Fibroblast of skin of abdomen (primary cell): ENCODE measurements at regions not wholly inside any gene's neighbourhood (a gene's known extent, or its start where the extent isn't known, plus 50 kb on each side); places are given as distances from the start of the nearest gene placed in this dataset.
A peak's percentile ranks its signal among the peaks of the same experiment; 100 is the strongest.

Experiments used
- DNase-seq: peaks from one replicate; pipeline ENCODE4 v3.0.0-alpha.2; 2013

DNA sequence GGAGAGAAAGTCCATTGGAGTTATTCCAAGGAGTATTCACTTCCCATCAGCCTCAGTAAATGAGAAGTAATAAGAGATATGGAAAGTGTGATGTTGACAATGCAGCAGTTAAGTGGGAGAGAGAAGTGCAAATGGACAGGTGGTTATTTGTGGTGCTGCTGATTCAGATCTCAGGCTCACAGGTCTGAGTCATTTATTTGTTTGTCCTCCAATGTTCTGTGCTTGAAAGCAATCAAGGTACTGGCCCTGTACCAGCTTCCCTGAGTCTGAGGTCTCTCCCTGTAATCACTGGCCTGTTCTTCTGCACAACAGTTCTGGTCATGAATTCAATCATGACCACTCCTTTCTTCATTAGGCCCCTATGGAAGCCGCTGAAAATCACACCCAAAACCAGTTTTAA lies 827.7 kb downstream of the MAFB start:
- no peak for DNase-seq

DNA sequence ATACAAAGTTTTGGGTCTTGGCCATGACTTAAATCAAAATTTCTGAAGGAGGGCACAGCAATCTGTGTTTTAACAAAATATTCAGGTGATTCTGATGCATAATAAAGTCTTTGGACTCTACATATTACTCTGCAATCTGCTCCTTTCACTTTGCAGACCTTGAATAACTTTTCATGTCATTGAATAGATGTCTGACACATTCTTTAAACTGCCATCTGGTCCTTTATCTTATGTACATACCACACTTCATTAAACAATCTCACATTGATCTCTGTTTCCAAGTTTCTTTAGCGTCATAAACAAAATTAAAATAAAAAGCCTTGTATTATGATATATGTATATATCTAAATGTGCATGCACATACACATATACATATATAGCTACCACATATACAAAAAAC lies 831.2 kb downstream of the MAFB start:
- DNase-seq, result no peak

DNA sequence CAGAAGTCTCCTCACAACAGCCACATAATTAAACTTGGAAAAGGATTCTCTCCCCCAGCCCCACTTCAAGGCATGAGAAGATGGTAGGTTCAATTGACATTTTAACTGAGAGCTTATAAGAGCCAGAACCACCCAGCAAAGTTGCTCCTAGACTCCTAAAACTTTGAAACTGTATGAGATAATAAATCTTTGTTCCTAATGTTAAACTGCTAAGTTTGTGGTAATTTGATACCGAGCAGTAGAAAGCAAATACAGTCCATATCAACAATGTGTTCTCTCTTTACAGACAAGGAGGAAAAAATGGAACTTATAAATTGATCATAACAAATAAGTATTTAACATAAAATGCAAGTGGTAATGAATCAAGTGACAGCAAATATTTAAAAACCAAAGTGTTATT lies 831.8 kb downstream of the MAFB start:
- no peak for DNase-seq

DNA sequence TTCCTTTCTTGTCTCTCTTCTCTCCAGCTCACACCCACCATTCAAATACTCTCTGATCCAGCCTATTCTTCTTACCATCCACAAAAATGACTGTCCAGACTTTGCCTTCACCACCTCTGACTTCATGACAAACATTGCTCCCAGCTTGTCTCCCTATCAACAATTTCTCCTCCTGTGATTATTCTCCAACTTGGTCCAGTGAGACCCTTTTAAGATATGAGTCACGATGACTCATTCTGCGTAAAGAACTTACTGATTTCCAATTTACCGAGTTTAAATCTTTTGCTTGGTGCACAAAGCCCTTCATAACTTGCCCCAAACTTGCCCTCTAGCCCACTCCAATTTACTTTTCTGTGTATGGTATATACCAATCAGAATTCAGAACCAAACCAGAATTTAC lies 833.2 kb downstream of the MAFB start:
- no peak for DNase-seq

DNA sequence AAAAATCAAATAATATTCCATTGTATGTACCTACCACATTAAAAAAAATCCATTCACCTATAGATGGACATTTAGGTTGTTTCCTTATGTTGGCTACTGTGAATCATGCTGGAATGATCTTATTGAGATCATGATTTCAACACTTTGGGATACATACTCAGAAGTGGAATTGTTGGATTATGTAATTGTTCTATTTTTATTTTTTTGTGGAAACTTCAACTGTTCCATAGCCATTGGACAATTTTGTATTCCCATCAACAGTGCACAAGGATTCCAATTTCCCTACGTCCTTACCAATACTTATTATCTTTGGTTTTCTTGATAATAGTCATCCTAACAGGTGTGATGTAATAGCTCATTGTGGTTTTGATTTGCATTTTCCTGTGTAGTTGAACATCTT lies 834.0 kb downstream of the MAFB start:
- no peak for DNase-seq

DNA sequence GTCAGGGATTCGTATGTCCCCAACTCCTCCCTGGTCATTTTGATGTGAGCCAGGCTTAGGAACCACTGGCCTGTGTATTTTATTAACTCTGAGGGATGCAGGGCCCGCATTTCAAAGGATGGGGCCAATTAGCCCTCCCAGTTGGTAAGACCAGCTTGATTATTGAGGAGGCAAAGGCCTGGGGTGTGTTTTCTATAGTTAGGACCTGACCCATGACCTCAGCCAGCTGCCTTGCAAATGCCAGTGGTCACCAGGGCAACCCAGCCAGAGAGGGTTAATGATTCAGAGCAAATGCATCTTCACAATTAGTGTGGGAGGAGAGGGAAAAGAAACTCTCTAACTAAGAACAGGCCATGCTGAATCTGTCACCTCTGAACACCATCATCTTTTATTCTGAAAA lies 835.4 kb downstream of the MAFB start:
- peak; percentile 83 for DNase-seq

DNA sequence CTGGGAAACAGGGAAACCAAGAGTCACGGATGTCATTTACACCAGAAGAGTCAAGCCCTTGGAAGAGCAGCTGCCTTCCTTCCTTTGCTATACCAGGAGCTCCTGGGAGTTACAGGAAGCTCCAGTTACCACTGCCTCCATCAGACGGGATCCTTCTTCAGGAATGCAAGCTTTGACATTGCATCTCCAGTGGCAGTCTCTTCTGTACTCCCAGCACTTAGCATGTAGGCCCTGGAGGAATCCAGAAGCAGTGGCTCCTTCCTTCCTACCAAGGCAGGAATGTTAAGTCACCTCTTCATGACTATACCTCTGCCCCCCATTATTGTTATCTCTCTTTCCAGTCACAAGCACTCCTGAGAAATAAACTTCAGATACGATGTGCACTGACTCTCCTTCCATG lies 836.0 kb downstream of the MAFB start:
- DNase-seq, result no peak

DNA sequence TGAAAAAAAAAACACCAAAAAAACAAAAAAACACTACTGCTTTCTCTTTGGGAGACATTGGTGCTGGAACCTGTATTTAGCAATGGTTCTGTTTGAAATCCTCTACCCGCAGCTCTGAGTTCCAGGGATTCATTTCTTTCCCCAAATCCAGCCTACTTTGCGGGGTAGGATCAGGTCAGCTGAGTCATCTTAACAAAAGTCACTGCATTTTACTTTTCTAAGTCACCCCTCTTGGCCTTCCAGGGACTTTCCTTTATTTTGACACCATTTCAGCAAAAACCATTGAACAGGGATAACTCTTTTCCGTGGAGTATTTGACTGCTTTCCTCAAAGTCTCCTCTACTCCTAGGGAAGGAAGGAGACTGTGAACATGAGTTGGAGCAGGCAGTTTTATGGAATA lies 837.6 kb downstream of the MAFB start:
- DNase-seq, result peak; percentile 79

DNA sequence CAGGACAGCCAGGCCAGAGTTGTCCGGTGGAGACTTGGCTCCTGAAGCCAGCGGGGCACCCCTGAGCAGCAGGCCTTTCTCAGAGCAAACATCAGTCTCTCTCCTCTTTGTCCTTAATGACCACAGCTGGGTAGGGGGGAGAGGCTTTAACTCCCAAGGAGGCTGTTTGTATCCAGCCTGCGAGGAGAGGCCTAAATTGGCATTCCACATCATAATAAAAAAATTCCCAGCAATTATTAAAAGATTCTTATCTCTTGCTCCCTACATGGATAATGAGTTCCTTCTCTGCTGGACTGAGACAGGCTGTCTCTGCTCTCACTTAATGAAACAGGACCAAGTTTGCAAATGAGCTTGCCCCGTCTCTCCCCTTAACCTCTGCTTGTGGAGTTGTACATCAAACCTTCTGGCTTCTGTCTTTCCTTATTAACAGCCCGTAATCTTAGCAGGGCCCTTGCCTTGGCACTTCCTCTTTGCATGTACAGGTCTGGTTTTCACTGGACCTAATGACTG lies 838.2 kb downstream of the MAFB start:
- peak; percentile 39 for DNase-seq

DNA sequence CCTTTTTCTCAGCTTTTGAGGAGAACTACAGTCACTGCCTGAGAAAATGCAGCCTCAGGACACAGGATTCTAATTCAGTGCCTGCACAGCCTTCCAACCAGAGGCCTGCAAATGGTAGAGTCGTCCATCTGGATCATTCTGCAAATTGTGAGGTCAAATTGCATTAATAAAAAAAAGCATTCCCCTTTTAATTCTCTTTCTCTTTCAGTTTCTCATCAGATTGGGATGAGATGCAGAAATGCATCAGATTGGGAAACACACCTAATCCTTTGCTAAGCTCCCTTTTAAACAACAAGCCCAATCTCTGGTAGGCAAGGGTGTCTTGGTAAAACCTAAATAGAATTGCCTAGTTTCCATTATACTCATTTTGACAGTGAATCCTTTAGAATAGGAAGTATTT lies 838.8 kb downstream of the MAFB start:
- DNase-seq, result no peak

DNA sequence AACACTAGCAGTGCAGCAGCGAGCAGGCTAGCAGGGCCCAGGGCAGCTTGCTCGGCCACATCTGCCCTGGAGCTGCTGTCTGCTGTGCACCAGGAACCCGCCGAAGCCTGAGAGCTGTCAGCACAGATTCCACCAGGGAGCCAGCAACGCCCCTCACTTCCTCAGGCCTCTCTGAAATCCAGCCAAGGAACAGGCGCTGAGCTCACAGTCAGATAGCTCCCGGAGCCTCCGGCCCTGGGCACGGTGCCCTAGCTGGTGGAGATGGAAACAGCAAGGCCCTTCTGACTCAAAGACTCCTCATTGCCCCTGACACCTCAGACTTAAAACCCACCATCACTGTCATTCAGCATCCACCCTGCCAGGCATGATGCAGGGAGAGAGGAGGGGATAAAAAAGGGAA lies 839.4 kb downstream of the MAFB start:
- DNase-seq, result peak; percentile 95

DNA sequence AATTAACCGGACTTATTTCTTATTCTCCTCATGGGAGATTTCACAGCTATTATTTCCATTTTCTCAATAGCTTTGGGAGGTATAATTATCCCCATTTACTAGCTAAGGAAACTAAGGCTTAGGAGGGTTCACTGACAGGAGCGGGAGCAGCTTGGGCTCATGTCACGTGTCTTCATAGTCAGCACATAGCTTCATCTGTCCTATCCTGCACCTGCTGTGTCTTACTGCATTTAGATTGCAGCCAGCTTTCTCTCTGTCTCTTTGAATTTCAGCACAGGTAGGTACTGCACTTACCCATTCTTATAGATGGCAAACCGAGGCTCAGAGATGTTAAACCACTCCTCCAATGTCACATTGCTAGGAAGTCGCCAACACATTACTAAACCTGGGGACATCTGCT lies 839.9 kb downstream of the MAFB start:
- DNase-seq, result no peak

DNA sequence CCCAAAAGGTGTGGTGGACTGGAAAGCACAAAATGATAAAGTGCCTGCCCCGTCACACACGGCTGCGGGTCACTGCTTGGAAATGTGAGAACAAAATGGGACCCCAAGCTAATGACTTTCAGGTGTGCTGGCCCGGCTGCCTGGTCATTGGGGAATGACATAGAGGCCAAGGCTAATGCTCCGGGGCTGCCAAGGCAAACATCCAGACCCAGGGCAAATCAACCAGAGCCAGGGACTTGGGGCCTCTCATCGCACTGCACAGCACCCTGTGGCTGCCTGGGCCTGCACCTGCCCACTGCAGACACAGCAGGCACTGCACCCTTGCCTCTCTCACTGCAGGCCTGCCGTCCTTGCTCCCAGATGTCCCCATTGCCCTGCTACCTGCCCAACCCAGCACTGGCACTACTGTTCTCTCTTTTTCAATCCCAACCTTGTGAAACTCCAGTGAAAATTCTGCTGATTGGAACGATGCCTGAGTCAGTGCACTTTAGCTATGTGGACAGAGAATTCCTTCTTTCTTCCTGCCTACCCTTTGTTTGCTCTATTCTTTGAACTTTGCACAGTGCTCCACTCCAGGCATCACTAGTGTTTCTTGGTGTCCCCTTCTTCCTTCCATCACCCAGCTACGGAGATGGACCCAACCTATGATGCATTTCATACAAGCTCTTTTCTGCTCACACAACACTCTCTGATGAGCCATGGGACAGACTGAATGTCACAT lies 849.5 kb downstream of the MAFB start:
- DNase-seq, result no peak

DNA sequence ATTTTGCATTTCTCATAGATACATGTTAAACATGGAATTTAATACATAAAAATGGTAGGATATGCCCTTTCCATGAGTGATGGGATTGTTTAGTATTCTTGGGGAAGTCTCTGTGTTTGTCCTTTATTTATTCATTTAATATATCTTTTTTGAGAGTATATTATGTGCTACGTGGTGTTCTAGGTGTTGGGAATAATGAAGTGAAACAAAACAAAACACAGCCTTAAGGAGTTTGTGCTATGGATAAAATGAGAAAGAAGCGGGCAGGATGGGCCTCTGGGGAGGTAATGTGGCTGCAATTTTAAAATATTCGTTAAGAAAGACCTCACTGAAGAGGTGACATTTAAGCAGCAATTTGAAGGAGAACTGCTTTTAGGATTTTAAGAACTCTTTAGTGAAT lies 851.5 kb downstream of the MAFB start:
- DNase-seq, result no peak

DNA sequence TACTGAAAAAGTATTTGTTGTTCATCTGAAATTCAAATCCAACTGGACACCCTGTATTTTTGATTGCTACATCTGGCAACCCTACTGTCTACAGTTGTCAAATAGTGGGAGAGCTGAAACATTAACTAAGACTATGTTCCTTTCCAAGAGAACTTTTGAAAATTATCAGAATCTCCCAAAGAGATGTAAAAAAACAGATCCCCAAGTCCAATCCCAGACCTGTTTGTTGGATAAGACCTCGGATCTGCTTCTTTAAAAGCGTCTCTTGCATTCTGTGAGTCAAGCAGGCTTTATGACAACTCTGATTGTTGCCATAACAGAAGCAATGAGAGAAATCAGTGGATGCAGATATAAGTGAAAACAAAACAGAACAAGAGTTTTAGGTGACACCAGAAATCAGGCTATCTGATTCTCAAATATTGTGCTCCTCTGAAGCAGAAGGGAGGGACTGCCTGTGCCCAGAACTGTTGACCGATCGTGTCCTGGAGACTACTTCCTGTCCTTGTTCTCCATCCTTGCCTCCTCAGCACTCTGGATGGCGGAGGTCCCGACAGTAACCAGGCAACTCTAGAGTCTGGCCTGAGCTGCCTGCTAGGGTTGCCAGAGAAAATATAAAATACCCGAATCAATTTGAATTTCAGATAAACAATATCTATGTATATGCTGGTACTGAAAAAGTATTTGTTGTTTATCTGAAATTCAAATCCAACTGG lies 853.8 kb downstream of the MAFB start:
- no peak for DNase-seq

DNA sequence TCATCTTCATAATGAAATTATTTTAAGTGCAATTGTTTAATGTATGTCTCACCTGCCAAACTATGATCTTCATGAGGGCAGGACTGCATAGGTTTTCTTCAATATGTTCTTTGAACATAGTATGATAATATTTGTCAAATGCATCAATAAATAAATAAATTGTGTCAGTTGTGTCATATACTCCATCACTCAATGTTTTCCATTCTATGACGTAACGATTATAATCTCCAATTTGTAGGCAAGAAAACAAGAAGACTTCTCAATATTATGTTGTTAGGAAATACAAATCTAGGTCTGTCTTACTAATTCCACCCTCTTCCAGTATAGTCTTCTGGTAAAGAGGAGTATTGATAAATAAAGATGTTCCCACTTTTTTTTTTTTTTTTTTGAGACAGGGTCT lies 858.1 kb downstream of the MAFB start:
- no peak for DNase-seq

DNA sequence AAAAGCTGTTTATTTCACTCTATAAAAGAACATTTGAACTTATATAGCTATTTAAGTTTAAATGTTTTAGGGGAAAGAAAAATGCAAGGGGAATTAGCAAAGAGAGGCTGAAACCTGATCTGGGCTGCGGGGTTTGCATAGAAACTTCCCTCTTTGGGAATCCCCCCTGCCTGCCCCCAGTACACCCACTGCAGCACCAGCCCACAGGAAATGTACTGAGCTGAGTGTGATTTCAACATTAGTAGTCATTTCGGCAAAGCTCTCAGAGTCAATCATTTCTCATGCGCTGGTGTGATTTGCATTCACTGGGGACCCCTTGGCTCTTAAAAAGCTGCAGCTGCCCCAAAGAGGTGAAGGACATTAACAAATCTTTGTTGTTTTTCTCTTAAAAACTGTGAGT lies 859.4 kb downstream of the MAFB start:
- DNase-seq, result peak; percentile 51

DNA sequence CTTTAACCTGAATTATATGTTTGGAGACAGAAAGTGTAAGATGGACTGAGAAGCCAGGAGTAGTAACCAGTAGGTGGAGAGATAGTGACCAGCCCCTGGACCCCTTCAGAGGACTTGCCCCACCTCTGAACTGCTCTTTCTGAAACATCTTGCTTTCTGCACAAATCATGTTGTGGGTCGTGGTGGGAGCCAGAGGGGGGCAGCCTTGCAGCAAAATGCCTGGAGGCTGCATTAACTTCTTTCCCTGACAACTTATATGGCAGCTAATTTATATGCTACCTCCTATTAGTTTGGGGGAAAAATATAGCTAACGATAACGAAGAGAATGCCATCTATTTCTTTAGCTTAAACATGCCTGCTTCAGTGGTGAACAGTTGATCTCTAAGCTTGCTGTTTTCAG lies 859.8 kb downstream of the MAFB start:
- DNase-seq, result peak; percentile 53

DNA sequence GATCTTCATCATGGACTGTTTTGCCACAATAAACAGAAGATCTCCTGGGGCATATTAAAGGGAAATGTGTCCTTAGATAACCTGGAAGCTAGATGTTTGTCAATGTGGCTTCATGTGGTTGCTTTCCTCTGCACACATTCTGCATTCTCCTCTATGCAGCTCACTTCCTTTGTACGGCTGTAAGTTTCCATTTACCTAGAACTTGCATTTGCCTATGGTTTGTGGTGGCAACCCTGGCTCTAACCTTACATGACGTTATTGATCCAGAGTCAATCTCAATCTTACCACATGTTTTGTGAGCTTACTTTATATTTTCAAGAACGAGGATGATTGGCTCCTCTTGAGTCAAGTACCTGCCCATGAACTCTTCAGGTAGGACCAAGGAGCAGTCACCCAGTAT lies 863.1 kb downstream of the MAFB start:
- peak; percentile 42 for DNase-seq

DNA sequence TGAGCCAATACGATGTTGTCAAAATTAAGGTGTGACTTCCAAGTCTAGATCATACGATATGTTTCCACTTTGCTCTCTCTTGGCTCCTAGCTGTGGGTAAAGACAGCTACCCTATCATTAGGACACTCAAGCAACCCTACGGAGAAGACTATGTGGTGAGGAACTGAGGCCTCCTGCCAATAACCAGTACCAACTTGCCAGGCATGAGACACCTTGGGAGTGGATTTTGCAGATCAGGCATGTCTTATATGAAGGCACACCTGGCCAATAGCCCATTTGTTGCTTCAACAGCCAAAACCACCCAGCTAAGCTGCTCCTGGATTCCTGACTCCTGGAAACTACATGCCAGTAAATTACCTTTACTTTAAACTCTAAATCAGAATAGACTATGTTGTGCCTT lies 863.4 kb downstream of the DHX35 start:
- no peak for DNase-seq

DNA sequence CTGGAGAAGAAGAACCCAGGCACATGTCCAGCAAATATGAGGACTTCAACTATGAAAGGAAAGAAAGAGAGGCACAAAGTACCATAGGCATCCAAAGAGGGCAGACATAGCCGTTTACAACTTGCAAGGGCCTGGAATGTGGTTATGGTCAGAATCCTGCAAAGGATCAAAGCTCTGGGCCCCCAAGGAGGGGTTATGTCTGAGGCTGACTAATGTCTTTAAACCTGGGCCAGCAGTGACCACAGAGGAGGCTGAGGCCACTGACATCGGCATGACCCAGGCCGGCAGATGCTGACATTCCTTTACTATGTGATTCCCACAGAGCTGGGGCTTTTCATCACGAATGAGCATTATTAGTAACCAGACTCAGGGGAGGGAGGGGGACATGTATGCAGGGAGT lies 861.1 kb downstream of the DHX35 start:
- peak; percentile 90 for DNase-seq

DNA sequence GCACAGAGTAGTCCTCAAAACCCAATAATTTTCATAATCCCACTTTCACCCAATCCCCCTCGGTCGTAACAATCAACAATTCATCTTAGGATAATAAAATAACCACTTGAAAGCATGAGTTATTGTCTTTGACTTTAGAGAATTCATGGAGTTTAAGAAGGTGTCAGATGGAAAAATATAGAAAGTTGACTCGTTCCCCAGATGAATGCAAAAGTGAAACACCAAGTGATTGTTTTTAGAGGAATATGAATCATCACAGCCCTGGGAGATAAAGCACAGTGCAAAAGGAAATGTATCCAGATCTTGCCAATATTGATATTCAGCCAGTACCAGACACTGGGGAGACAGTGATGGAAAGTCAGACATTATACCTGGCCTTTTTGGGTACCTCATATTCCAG lies 860.5 kb downstream of the DHX35 start:
- DNase-seq, result peak; percentile 61

DNA sequence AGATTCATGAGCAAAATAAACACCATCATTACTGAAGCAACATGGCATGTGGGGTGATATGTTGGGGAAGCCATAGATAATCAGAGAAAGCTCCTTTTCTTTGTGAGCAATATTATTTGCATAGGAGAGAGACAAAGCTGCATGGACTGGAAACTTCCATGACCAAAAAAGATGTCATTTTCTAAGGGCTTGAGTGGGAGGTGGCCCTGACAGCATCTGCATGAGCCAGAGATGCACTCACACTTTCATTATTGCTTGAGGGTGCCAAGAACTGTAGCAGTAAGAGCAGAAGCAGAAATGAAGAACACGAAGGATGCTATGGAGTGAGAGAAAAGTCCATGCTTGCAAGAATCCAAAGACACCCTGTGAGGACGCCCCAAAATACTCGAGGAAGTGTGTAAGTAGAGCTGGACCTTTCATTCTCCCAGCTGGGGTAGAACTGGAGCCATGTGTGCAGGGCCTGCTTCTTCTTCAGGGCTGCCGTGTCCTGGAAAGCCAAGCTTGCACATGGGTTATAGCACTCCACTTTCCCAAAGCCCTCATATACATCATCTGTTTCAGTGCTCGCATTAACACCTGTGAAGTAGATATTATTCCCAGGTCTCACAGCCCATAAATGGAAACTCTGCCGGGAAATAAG lies 851.2 kb downstream of the DHX35 start:
- DNase-seq, result no peak

DNA sequence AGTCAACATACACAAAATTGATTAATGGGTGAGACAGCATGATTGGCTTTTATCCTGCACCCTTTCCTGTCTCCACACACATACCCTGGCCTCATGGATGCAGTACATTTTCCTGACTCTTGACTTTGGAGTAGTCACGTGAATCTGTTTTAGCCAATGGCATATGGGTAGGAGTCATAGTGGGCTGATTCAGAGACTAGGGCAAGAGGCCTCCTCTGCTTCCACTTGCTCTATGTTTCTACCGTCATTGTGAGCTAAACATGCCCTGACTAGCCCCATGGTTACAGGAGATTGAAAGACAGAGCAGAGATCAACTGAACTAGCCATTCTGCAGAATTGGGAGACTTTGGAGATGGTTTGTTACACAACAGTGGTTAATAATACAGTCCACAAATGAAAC lies 850.0 kb downstream of the DHX35 start:
- no peak for DNase-seq
